GM06990 (cell line): ENCODE measurements at regions not wholly inside any gene's neighbourhood (a gene's known extent, or its start where the extent isn't known, plus 50 kb on each side); places are given as distances from the start of the nearest gene placed in this dataset.

Source experiments
- DNase-seq: peaks from one replicate; pipeline ENCODE4 v3.0.0-alpha.2; 2011; ENCODE audit not compliant: insufficient read length; ENCODE audit errors: extremely low read depth
- H3K27me3 ChIP-seq: replicated peaks from 2 replicates; pipeline ENCODE4 v1.6.0; 2011; ENCODE audit warnings: low read length; ENCODE audit not compliant: control insufficient read depth, insufficient read depth
- H3K36me3 ChIP-seq: 2 replicates; pipeline ENCODE4 v1.5.1; 2011; ENCODE audit warnings: low read length; ENCODE audit not compliant: control insufficient read depth, insufficient read depth
- H3K4me3 ChIP-seq: replicated peaks from 2 replicates; pipeline ENCODE4 v1.5.1; 2011; ENCODE audit warnings: low read depth, mild to moderate bottlenecking, control low read depth, low read length
- CTCF ChIP-seq: IDR thresholded peaks from 2 replicates; pipeline ENCODE4 v1.5.1; 2011; ENCODE audit warnings: low read length, control low read depth, mild to moderate bottlenecking, inconsistent platforms; ENCODE audit not compliant: insufficient read depth, poor library complexity, severe bottlenecking

GRCh38 chr10:47207894-47208469, 92.0 kb upstream of the GDF10 start:
- no peak for TF ChIP-seq CTCF
- Histone ChIP-seq H3K4me3 (no peak overlapping the region), H3K27me3 (no peaks in the 10 kb centered on the region; the same call in 1 of the 2 replicates), H3K36me3 (no peaks in the 10 kb centered on the region)
- no peak for DNase-seq

- no peak for DNase-seq
- no peak for TF ChIP-seq CTCF
- Histone ChIP-seq H3K27me3 (no peaks in the 10 kb centered on the region; the same call in 1 of the 2 replicates), H3K4me3 (no peak overlapping the region), H3K36me3 (no peaks in the 10 kb centered on the region)
These were observed 90.5 kb upstream of the GDF10 start for GRCh38 chr10:47209466-47209865.

- TF ChIP-seq CTCF, result no peak
- no peak for DNase-seq
These were observed 85.5 kb upstream of the GDF10 start for GRCh38 chr10:47214520-47214919.

GRCh38 chr10:47217113-47217512, 82.9 kb upstream of the GDF10 start:
- Histone ChIP-seq H3K27me3 (no peaks in the 10 kb centered on the region; the same call in 1 of the 2 replicates), H3K4me3 (no peak overlapping the region), H3K36me3 (no peaks in the 10 kb centered on the region)
- no peak for TF ChIP-seq CTCF
- DNase-seq, result no peak

More at GRCh38 chr10:47214520-47214919, 85.5 kb upstream of the GDF10 start:
- no peaks in the 10 kb centered on the region for H3K36me3 ChIP-seq
- H3K4me3 ChIP-seq, result no peak overlapping the region
- no peaks in the 10 kb centered on the region for H3K27me3 ChIP-seq

- no peaks in the 10 kb centered on the region; the same call in 1 of the 2 replicates for H3K27me3 ChIP-seq
- H3K36me3 ChIP-seq, result no peaks in the 10 kb centered on the region
- no peak overlapping the region for H3K4me3 ChIP-seq
- no peak for DNase-seq
- TF ChIP-seq CTCF, result no peak
These were observed 81.2 kb upstream of the GDF10 start for GRCh38 chr10:47218803-47219202.

GRCh38 chr10:47222461-47222860, 77.5 kb upstream of the GDF10 start:
- Histone ChIP-seq H3K36me3 (no peaks in the 10 kb centered on the region), H3K4me3 (no peak overlapping the region), H3K27me3 (no peaks in the 10 kb centered on the region; the same call in 1 of the 2 replicates)
- TF ChIP-seq CTCF, result no peak
- no peak for DNase-seq
